Thyroid gland (tissue), 4 donors: ENCODE measurements at regions not wholly inside any gene's neighbourhood (a gene's known extent, or its start where the extent isn't known, plus 50 kb on each side); places are given as distances from the start of the nearest gene placed in this dataset.
A peak's percentile ranks its signal among the peaks of the same experiment; 100 is the strongest.

Source experiments
- DNase-seq, 2 donors: peaks; one replicate each; pipeline ENCODE4 v3.0.0-alpha.2; 2019
- H3K27ac ChIP-seq, 3 donors: fragments of 200-600 bp; sonication (generic); 1 replicate in 2 of 3; 2 replicates in 1 of 3; pipeline ENCODE4 v1.5.1; 2016 to 2019; ENCODE audit warnings: mild to moderate bottlenecking in 1 of 3, moderate library complexity in 1 of 3
- H3K27me3 ChIP-seq: fragments of 200-600 bp; sonication (generic); one replicate; pipeline ENCODE4 v1.5.1; 2019
- H3K36me3 ChIP-seq, 2 donors: fragments of 200-600 bp; sonication (generic); one replicate each; pipeline ENCODE4 v1.5.1; 2016 to 2019
- H3K4me1 ChIP-seq, 2 donors: fragments of 200-600 bp; sonication (generic); one replicate each; pipeline ENCODE4 v1.5.1; 2017 to 2019
- H3K4me3 ChIP-seq, 3 donors: fragments of 200-600 bp; sonication (generic); replicated peaks in 1 of 3; 1 replicate in 2 of 3; 2 replicates in 1 of 3; pipeline ENCODE4 v1.5.1; 2016; ENCODE audit warnings: mild to moderate bottlenecking in 1 of 3
- H3K9me3 ChIP-seq: fragments of 200-600 bp; sonication (generic); one replicate; pipeline ENCODE4 v1.5.1; 2017
- POLR2A ChIP-seq, 2 donors: fragments of 450-650 bp; IDR thresholded peaks; one replicate each; pipeline ENCODE4 v1.6.1; 2017; ENCODE audit warnings: antibody characterized with exemption in 2 of 2, mild to moderate bottlenecking in 2 of 2, moderate library complexity in 1 of 2
- WGBS, 2 donors: methylation state at CpG; one replicate each; pipeline ENCODE4 v1.1.5; 2017; 5-methylcytosine and 5-hydroxymethylcytosine counted together
- intact Hi-C: fragments of 100-400 bp; cut with DNase I; formaldehyde crosslinking; loops from one replicate; pipeline ENCODE4 v1.15.1; 2023
- TF ChIP-seq, protein P1 (sequence below), 6 experiments: fragments of 200-600 bp in 3 of 6; fragments of 450-650 bp in 3 of 6; sonication (generic) in 3 of 6; IDR thresholded peaks; one replicate each; pipeline ENCODE4 v1.5.1; 2016 to 2019; ENCODE audit warnings: antibody characterized with exemption in 6 of 6, mild to moderate bottlenecking in 2 of 6, inconsistent platforms in 1 of 6, moderate library complexity in 1 of 6

DNA sequence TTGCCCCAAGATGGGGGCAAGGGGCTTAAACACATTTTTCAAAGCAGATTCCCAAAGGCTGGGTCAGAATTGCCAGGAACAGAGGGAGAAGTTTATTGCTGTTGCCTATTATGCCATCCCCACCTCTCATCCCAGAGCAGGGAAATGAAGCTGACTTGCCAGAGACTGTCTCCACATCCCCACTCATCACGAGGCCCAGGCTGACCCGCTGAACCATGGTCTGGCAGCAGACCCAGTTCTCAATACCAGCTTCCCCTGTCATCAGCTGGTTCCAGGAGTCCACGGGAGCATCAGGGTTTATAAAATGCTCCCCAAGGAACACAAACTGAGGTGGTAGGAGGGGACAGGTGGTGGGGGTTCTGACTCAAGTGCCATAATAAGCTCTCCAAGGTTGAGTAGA lies 605.9 kb downstream of the NPHP4 start:
- 35 to 47% methylated on average over 3 of the region's 3 CpGs for WGBS, 2 donors
- DNase-seq = peak in 1 of 2 donors; percentile 5
- H3K9me3 ChIP-seq = no peaks in the 10 kb centered on the region
- H3K4me3 ChIP-seq = no peak overlapping the region
- peaks cover 0 to 5% of the 10 kb centered on the region in 2 donors for H3K4me1 ChIP-seq
- intact Hi-C loops = no loop called here
- H3K27ac ChIP-seq = no peak overlapping the region
- TF ChIP-seq, protein P1, sequence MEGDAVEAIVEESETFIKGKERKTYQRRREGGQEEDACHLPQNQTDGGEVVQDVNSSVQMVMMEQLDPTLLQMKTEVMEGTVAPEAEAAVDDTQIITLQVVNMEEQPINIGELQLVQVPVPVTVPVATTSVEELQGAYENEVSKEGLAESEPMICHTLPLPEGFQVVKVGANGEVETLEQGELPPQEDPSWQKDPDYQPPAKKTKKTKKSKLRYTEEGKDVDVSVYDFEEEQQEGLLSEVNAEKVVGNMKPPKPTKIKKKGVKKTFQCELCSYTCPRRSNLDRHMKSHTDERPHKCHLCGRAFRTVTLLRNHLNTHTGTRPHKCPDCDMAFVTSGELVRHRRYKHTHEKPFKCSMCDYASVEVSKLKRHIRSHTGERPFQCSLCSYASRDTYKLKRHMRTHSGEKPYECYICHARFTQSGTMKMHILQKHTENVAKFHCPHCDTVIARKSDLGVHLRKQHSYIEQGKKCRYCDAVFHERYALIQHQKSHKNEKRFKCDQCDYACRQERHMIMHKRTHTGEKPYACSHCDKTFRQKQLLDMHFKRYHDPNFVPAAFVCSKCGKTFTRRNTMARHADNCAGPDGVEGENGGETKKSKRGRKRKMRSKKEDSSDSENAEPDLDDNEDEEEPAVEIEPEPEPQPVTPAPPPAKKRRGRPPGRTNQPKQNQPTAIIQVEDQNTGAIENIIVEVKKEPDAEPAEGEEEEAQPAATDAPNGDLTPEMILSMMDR (IDR thresholded peaks at IDR 0.05) = no peak
- no peak for TF ChIP-seq POLR2A (IDR thresholded peaks at IDR 0.05)
- H3K27me3 ChIP-seq = no peaks in the 10 kb centered on the region
- H3K36me3 ChIP-seq = no peaks in the 10 kb centered on the region

DNA sequence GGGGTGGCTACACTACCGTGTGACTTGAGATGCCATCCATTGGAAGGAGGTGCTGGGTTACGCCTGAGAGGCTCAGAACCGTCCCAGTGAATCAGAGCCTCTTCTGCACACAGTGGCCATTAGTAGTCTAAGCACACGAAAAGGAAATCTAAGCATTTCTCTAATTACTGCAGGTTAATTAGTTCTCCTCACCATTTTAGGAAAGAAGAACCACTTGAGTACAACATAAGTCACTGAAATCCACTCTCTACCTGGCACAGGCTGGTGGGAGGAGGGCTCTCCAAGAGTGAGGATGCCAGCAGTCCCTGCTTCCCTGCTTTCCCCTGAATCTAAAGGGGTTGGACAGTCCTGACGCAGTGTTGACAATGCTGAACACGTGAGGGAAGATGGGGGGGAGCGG lies 606.3 kb downstream of the NPHP4 start:
- Histone ChIP-seq H3K9me3 (no peaks in the 10 kb centered on the region), H3K27ac (no peak overlapping the region), H3K4me3 (no peak overlapping the region), H3K36me3 (no peaks in the 10 kb centered on the region), H3K4me1 (peaks cover 0 to 5% of the 10 kb centered on the region in 2 donors), H3K27me3 (no peaks in the 10 kb centered on the region)
- DNase-seq = no peak
- 48 to 54% methylated on average over 5 to 7 of the region's 7 CpGs for WGBS, 2 donors
- intact Hi-C loops = no loop called here
- no peak for TF ChIP-seq POLR2A (IDR thresholded peaks at IDR 0.05)
- TF ChIP-seq, protein P1 (IDR thresholded peaks at IDR 0.05) = no peak

DNA sequence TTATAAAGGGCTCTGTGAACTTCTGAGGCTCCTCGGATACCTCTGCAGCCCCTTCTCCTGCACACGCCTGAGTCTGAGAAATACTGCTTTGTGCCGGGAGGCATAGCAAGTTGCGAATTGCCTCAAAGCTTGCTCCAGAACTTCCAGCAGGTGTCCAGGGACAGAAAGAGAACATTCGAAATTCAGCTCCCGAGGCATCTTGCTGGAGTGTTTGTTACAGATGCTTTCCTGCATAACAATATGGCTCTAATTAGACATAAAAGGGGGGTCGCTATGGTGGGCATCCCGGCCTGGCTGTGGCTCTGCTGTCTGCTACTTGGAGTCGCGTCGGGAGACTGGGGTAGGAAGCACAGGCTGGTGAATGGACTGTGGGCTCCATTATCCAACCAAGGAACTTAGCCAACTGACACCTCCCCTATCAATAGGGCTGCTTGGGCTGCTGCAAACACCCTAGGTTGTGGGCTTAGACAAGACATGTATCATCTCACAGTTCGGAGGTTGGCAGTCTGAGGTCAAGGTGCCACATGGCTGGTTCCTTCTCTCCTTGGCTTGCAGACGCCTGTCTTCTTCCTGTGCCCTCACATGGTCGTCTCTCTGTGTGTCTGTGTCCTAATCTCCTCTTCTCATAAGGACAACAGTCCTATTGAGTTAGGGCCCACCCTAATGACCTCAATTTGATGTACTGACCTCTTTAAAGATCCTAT lies 607.0 kb downstream of the NPHP4 start:
- intact Hi-C loops = no loop called here
- Histone ChIP-seq H3K4me3 (no peak overlapping the region), H3K27ac (no peak overlapping the region), H3K9me3 (no peaks in the 10 kb centered on the region), H3K4me1 (peaks cover 0 to 5% of the 10 kb centered on the region in 2 donors), H3K36me3 (no peaks in the 10 kb centered on the region), H3K27me3 (no peaks in the 10 kb centered on the region)
- TF ChIP-seq, protein P1 (IDR thresholded peaks at IDR 0.05) = no peak
- no peak for TF ChIP-seq POLR2A (IDR thresholded peaks at IDR 0.05)
- WGBS, 2 donors = 74 to 84% methylated on average over 14 of the region's 14 CpGs
- DNase-seq = no peak

DNA sequence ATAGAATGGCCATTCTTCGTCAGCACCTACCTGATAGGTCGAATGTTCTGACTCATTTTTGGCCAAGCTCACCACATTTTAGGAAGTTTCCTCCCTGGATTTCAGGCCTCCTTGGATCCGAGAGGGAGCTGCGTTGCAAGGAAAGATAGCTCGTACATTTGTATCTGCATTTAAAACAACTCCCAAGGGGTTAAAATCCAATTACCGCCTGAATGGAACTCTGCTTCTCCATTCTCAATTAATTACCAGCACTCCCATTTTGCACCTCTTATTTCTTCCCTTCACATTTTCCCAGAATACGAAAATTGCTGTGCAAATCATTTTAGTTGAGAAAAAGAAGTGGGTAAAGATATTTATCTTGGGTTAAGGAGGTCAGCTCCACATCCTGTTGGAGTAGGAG lies 610.7 kb downstream of the NPHP4 start:
- WGBS, 2 donors = 80 to 85% methylated on average over 7 of the region's 7 CpGs
- H3K36me3 ChIP-seq = no peaks in the 10 kb centered on the region
- no peak overlapping the region for H3K27ac ChIP-seq
- intact Hi-C loops = no loop called here
- no peak overlapping the region for H3K4me3 ChIP-seq
- no peaks in the 10 kb centered on the region for H3K9me3 ChIP-seq
- DNase-seq = no peak
- TF ChIP-seq, protein P1 (IDR thresholded peaks at IDR 0.05) = no peak
- TF ChIP-seq POLR2A (IDR thresholded peaks at IDR 0.05) = no peak
- H3K4me1 ChIP-seq = peaks cover 0 to 5% of the 10 kb centered on the region in 2 donors
- H3K27me3 ChIP-seq = no peaks in the 10 kb centered on the region

DNA sequence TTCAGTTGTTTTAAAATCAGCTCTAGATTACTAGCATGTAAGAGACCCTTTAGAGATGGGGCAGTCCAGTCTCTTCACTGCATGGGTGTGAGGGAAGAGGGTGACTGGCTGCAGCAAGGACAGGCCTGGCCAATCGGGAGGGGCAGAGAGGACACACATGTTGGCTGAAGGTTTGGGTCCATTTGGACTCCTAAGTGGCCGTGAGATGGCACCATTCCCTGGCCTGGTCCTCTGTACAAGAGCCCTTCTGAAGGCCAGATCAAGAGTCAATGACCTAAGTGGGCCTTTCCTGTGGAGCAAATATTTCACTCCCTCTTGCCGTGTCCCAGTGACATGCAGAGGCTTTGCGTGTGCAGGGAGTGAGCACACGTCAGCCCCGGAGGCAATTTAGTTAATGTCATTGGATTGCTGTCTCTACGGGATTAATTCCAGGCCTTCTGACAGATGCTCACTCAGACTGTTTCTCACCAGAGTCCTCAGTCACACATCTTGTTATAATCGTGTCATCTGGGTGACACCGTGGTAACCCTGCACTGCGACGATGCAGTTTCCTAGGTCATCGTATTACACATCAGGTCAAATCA lies 613.0 kb downstream of the NPHP4 start:
- H3K27me3 ChIP-seq = no peaks in the 10 kb centered on the region
- H3K36me3 ChIP-seq = no peaks in the 10 kb centered on the region
- no peak overlapping the region for H3K27ac ChIP-seq
- 86 to 88% methylated on average over 12 of the region's 12 CpGs for WGBS, 2 donors
- no peak for DNase-seq
- no peak overlapping the region for H3K4me3 ChIP-seq
- intact Hi-C loops = no loop called here
- H3K9me3 ChIP-seq = no peaks in the 10 kb centered on the region
- no peak for TF ChIP-seq POLR2A (IDR thresholded peaks at IDR 0.05)
- H3K4me1 ChIP-seq = no peaks in the 10 kb centered on the region
